Colon (tissue), 2 donors: ENCODE measurements at regions not wholly inside any gene's neighbourhood (a gene's known extent, or its start where the extent isn't known, plus 50 kb on each side); places are given as distances from the start of the nearest gene placed in this dataset.

ENCODE experiments used
- FAIRE-seq: peaks from 2 replicates; lab custom pipeline; 2012; peaks lifted over from hg19 to GRCh38; lab: Jason Lieb, UNC
- donor health status: control.
- donor health status: control.

DNA sequence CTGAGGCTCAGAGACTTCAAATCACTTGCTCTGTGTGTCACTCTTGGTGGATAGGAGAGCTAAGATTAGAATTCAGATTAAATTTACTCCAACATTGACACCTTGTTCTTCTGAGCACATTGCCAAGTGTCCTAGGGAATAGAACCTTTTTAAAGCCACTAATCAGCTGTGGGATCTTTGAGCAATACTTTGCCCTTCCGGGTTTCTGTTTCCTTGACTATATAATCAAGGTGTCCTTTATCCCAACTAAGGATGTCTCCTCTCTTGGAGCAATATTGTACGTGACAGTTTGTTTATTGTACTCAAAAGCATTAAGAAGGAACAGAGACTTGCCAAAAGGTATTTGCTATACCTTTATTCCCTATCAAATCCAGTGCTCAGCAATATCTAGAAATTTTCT, 170.9 kb upstream of the CADPS start:
- no peak for FAIRE-seq

DNA sequence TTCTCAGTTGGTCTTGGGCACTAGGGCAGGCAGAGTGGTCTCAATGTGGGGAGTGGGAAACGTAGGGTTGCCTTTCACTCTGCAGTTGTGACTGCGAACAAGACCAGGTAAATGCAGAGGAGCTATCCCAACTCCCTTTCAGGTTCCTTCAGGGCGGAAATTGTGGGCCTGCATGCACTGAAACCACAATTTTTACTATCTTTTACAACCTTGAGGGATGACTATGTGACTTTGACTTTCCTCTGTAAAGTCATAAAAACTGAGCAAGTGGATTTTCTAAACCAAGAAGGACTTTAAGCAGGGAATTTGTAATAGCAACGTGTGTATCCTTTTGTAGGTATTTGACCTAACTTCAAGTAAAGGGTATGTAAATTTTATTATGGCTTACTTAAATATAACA, 171.4 kb upstream of the CADPS start:
- no peak for FAIRE-seq

DNA sequence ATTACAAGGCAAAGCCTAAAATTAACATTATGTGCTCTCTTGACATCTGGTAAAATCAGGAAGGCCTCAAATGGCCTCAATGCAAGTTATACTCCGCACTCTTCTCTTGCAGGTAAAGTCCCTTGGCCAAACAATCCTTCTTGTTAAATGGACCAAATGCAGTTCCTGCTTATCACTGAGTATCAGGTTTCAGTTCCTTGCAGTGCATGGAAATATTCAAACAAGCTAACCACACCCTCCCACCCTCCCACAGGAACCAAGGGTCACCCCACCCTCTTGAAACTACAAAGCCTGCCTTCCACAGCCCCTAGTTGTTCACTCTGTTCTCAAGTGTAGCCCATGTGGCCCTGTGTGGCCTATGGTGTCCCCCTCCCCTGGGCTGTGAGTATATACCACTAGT, 171.9 kb upstream of the CADPS start:
- FAIRE-seq, result no peak

DNA sequence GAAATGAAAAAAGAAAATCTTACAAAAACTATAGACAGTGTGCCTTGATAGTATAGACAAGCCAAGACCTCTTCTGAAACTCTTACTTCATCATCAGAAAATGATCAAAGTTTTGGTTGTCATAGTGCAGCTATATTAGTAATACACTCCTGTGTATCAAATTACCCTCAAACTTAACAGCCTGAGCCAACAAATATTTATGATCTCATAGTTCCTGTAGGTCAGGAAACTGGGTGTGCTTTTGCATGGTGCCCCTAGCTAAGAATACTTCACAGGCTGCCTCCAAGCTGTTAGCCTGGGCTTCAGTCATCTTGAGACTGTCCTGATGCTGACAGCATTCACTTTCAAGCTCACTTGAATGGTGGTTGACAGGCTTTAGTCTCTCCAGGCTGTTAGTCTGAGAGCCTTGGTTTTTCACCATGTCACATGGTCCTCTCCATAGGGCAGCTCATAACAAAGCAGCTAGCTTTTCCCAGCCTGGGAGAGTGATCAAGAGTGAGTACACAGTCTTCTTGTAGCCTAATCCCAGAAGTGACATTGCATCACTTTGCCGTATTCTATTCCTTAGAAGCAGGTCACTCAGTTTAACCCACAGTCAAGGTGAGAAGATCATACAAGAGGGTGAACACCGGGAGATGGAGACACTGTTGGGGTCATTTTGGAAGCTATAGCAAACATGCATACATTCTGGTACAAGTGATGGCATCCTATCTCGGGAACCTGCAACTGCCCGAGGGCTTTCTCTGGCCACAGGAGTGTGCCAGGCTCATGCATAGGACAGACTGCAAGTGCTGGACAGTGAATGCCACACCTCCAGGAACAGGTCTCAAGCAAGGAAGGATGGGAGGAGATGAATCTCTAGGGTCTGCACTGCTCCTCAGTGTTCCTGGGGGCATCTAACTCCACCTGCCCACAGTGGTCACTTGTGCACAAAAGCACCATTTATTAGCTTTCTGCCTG, 173.4 kb upstream of the CADPS start:
- no peak for FAIRE-seq

DNA sequence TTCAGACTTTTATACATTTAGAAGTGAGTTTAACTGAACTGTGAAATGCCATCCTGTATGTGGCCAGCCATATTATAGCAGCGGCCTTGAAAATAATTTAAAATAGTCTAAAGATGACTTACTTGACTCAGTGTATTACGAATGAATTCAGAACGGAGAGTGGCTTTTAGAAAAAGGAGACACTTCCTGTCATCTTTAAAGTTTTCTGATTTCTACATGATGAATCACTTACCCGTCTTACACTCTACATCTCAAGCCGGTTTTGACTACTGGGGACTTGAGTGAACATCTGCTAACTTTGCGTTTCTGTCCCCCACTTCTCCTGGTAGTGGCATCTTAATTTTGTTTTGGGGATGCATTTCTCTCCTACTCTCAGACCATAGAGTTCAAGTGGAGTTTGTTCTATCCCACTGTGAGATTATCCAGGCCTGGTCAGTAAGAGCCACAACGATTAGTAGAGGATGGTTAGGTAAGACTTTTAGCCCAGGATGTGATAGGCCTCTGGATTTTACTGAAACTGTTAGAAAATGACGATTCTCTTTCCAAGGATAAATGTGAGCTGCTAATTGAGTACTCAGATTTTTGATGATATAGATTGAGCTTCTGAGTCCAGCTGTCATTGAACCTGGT, 175.4 kb upstream of the CADPS start:
- FAIRE-seq, result no peak

DNA sequence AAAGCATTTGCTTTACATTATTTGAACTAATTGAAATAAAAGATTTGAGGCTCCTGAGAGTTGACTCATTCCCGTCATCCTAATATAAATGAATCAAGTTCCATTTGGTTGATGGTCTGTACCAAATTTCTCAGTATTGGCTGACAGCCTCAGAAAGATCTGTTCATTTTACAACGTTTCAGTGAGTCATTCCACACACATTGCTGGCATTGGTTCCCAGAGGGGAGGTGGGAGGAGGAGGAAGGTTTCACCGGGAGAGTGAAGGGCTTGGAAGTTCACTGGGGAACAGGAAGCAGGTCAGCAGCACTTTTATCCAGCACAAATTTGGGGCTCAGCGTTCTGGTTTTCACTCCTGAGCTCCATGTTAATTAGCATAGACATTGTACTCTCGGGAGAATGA, 176.7 kb upstream of the CADPS start:
- no peak for FAIRE-seq

DNA sequence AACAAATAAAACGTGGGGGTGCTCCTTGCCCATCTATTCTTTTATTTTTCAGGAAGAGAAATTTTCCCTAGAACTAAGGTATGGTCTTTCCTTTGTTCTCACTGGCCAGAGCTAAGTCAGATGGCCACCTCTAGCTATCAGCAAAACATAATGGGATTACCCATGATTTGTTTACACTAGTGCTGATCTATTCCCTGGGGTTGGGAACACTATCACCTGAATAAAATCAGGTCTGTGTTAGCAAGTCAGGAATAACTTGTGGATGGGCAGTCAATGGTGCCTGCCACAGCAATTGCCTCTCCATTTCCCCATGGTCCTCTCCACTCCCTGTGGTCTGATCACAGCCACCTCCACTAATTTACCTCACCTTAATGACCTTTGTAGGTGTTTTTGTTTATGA, 181.7 kb upstream of the CADPS start:
- FAIRE-seq, result no peak

DNA sequence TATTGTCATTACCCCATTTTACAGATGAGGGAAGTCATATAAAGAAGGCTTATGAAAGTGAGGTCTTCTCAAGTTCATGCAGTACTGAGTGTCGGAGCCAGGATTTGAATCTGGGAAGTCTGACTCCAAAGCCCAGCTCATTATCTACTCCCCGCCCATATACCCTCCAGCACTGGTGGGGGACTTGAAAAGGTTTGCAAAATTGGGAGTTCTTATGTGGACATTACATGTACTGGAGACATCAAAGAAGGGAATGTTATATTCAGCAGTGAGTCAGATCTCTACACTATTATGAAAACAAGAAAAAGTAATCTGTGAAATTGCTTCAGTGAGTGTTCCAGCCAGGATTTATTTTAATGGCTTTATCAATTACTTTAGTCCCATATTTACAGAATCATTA, 185.2 kb upstream of the CADPS start:
- no peak for FAIRE-seq

DNA sequence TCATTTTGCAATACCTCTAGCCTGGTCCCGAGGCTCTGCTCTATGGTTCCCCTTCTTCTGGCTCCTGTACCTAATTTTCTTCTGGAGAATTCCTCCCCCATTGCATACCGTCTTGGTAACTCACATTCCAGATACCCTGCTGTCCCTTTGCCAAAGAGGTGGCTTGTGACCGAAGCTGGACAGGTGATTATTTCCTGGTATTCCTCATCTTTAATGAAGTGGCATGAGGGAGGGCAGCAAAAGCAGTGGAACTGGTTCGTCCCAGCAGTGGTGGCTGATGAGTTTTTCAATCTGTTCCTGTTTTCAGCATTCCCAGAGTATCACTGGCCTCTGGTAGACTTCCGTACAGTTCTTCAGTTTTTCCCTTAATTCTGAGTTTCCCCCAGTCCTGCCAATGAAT, 186.2 kb upstream of the CADPS start:
- FAIRE-seq, result no peak

DNA sequence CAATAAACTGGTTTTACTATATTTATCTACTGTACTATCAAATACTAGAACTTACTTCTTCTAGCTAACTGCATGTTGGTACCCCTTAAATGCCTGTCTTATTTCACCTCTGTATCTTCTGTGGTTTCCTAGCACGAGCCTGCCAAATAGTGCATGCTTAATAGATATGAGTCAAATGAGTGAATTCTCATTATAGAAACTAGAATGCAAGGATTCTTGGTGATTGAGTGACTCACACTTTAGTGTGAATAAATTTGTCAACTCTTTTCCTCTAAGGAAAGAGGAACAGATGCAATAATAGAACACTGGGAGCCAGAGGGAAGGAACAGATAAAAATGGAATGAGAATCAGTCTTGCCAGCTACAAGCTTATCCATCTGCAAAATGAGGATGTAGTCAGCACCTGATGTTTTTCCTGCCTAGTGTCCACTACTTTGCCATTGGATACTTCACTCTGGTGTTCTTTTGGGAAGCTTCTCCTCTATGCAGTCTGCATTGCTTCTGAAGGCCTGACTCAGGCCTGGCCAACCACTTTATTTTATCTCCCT, 189.1 kb upstream of the CADPS start:
- no peak for FAIRE-seq

DNA sequence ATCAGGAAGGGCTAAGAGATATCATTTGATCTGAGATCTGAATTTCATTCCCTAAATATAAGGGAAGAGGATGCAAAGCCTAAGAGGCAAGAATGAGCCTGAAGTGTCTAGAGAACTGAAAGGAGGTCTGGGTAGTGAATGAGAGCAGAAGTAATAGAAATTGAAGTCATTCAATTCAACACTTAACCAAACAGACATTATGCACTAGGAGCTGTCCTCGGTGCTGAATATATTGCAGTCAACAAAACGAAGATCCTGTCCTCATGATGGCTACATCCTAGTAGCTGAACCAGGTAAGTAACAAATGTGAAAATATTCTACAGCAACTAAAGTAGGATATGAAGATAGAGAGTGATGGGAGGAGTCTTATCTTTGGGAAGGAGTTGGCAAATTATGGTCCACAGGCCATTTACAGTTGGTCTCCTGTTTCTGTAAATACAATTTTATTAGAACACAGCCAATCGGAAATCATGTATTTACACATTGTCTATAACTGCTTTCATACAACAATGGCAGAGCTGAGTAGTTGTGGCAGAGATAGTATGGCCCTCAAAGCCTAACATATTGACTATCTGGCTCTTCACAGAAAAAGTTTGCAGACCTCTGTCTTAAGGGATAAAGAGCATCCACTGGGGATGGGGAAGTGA, 192.9 kb upstream of the CADPS start:
- no peak for FAIRE-seq

DNA sequence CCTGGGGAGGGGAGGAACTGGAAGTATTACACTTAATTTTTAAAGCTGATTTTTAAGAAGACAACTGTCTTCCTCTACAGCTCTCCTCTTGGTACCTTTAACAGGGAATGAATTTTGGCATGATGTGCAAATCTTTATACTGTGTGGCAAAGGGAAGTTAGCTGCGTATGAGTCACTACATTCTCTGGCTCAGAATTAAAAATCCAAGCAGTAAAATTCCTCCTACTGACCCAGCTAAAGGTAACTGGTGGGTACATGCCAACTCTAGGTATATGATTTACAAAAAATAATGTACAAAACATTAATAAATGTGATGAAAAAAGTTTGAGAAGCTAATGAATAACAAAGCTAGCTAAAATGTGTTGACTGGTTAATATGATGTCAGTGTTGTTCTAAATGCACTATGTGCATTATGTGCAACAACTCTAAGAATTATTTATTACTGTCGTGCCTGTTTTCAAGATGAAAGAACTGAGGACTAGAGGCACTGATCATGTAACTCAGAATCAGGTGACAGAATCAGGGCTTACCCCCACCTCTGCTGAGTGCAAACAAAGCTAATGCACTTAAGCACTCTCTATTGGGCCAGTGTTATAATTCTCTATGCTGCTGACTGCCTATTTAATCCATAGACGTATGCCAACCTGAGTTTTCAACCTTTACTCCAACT, 194.7 kb upstream of the CADPS start:
- FAIRE-seq, result no peak

DNA sequence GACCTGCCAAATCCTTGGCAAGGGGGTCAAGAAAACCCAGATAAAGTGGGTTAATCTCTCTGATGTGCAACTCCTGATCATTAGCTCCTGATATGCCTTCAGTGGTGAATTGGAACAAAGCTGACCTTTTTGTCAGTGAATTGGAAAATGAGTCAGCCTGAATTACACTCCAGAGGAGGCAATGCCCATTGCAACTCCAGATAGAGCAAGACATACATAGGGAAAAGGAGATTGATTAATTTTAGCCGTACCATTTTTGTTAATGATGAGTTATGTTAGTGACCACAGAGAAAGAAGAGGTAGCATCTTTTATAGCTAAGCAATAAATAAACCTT, 195.2 kb upstream of the CADPS start:
- no peak for FAIRE-seq

DNA sequence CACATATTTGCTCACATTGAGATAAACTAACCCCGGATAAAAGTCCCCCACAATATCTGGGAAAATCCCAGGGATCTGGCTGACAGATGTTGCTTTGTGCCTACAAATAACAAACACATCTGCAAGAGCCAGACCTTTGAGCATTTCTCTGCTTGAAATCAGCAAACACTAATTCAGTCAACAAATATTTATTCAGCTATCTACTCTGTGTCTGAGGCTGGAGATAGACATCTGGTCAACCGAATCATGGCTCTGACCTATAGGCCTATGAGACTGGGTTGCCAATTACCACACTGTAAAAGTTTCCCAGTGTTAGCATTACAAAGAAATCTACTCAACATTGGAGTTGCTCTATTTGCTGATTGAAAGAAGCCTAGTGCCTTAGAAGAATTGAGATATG, 201.1 kb upstream of the CADPS start:
- no peak for FAIRE-seq

DNA sequence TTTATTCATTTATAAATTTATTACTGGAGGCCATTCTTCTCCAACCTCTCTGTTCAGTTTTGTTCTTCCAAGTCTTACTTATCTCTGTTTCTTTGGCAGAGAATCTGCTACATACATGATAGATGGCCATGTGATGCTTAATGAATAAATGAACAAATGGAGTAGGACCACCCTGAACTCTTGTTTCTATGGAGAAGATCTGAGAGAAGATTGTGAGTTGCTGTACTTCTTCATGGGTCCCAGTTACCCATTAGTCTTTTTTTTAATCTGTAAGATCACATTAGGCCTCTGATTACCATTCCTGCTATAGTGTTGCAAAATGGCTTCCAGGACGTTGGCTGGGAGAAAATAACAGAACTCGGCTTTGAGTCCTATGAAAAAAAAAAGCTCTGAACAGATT, 191.9 kb upstream of the SYNPR start:
- FAIRE-seq, result no peak

DNA sequence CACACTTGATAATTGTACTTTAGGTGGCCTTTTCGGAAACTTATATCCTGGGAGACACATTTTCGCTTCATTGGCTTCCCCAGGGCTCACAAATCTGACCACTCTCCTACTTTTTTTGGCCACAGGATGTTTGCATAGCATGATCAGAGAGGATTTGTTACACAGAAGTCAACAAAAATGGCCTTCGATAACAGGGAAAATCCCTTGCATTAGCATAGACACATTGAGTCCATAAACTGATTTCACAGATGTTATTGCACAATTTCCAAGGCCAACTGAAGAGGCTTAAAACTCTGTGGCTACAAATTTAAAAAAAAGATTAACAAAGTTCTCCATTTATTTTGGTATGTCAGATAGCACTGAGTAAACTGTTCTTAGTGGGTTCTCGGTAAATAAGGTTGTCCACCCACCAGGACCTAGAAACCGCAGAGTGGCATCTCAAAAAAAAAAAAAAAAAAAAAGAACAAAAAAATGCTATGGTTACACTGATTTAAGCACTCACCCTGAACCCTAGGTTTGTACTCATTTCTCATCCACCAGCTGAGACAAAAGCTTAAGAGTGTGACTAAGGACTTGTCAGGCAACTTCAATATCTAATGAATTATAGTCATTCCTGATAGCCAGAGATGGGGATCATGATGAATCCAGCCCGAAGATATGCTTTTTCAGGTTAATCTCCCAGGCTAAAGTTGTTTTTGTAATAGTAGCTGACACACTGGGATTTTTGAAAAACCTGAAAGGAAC, 188.9 kb upstream of the SYNPR start:
- FAIRE-seq, result no peak

DNA sequence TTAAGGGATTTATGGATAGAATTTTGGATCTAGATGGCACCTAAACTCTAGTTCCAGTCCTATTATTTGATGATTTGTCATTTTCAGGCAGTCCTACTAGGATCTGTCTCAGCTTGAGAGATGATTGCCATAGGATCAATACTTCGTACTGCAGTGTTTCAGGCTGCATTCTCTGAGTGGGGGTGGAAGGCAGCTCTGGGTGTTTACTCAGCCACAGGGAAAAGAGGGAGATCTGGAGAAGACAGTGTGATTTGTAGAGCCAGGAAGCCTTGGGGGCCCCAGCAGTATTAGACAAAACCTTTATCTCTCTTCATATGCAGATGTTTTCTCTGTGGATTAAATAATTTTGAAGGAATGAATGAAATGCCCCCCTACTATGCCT, 188.4 kb upstream of the SYNPR start:
- no peak for FAIRE-seq

DNA sequence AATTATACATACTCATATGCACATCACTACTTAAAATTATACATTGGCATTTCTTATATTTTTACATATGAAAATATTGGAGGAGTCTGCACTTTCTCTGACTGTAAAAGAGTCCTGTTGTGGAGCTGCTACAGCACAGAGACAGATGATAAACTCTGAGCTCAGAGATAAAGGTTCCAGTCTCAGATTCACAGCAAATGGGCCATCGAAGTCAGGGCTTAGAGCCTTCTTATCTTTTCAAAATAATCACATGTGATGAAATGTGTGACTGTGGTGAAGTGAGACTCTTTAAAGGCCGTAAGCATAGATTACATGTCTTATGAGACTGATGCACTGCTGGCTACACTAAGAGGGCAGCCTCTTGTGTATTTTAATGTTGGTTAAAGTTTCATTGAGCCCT, 187.5 kb upstream of the SYNPR start:
- no peak for FAIRE-seq

DNA sequence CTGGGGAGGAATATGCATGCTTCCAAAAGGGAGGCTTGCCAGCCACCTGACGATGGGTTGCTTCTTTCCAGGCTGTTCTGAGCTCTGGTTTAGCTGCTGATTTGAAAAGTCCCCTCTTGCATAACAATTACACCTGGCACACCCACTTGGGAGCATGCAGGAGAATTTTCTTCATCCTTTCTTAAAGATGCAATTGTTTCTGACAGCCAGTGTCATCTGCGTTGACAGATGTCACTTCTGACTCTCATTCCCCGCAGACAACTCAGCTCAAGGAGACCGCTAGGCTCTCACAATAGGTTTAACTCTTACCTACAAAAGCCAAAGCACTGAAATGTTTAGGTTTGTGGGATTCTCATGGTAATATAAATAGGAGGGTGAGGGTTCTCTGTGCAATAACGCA, 185.6 kb upstream of the SYNPR start:
- no peak for FAIRE-seq

DNA sequence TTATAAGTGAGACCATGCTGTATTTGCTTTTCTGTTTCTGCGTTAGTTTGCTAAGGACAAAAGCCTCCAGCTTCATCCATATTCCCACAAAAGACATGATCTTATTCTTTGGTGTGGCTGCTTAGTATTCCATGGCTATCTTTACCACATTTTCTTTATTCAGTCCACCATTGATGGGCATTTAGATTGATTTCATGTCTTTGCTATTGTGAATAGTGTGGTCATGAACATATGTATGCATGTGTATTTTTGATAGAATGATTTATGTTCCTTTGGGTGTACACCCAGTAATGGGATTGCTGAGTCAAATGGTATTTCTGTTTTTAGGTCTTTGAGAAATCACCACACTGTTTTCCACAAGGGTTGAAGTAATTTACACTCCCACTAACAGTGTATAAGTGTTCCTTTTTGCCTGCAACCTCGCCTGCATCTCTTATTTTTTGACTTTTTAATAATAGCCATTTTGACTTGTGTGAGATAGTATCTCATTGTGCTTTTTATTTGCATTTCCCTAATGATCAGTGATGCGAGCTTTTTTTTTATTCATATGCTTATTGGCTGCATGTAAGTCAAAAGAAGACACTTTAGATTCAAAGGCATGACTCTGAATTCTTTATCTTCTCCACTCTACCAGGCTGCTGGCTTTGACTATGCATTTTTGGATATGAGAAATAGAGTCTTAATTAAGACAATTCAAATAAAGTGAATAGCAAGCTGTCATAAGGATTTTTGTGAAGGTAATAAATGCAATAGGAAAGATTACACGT, 183.3 kb upstream of the SYNPR start:
- FAIRE-seq, result no peak
